ENCODE measurements at regions not wholly inside any gene's neighbourhood (a gene's known extent, or its start where the extent isn't known, plus 50 kb on each side); places are given as distances from the start of the nearest gene placed in this dataset.

DNA sequence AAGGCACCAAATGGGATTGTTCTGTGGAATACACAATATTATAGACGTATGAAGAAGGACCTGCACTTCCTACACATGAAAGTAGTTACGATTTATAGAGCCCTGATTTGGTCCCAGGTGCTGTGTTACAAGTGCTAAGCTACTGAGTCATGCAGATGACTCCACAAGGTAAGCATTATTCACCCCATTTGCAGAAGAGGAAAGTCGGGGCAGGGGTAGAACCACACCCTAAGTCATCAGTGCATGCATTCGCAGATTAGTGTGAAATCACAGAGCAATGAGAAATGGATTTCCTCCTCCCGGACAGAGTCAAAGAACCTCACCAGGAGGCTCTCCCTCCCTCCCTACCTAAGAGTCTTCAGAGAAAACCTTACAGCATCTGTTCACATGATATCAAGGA lies 279.5 kb downstream of the LRFN2 start:
- no peak for TF ChIP-seq CTCF (IDR thresholded peaks at IDR 0.05)
- TF ChIP-seq POLR2A (IDR thresholded peaks at IDR 0.05) = no peak

Measured in right lobe of liver (tissue), 4 donors.